ENCODE measurements at regions not wholly inside any gene's neighbourhood (a gene's known extent, or its start where the extent isn't known, plus 50 kb on each side); places are given as distances from the start of the nearest gene placed in this dataset.

GRCh38 chr18:51617572-51618260 lies 420.2 kb upstream of the MEX3C start:
- Histone ChIP-seq H3K9me3 (replicated peaks; ENCODE audit: control insufficient read depth, insufficient read depth, low read length) (no peaks in the 10 kb centered on the region), H3K4me3 (no peak overlapping the region), H3K79me2 (ENCODE audit: control insufficient read depth, insufficient read depth, low read length) (no peaks in the 10 kb centered on the region), H3K27me3 (replicated peaks in 1 of 2; ENCODE audit: control insufficient read depth in 2 of 2, insufficient read depth in 2 of 2, low read length in 1 of 2) (no peaks in the 10 kb centered on the region), H3K4me2 (ENCODE audit: control insufficient read depth, insufficient read depth) (no peak overlapping the region), H3K4me1 (ENCODE audit: control insufficient read depth, insufficient read depth, low read length) (no peaks in the 10 kb centered on the region), H3K9ac (ENCODE audit: control insufficient read depth, insufficient read depth, low read length) (no peak overlapping the region), H3K27ac (ENCODE audit: control insufficient read depth, insufficient read depth) (no peak overlapping the region), H2AFZ (ENCODE audit: control insufficient read depth, low read depth, low read length) (no peak overlapping the region), H4K20me1 (ENCODE audit: control insufficient read depth, insufficient read depth) (no peaks in the 10 kb centered on the region), H3K36me3 (ENCODE audit: control insufficient read depth in 2 of 2, insufficient read depth in 2 of 2, low read length in 1 of 2) (no peaks in the 10 kb centered on the region)
- ChIA-PET POLR2A (no interaction called here), CTCF (interaction anchor here (0.8 to 1.0 kb wide), 2 partner anchors 50 to 671 kb away, joined by 3 read pairs; no protein-coding TSS in a partner anchor), SMC1A (ENCODE audit: uncharacterized antibody, unreplicated experiment) (interaction anchor here (0.7 to 1.3 kb wide), 2 partner anchors 51 to 673 kb away, joined by 4 read pairs; no protein-coding TSS in a partner anchor), RAD21 (ENCODE audit: unreplicated experiment) (interaction anchor here (0.6 to 1.2 kb wide), 3 partner anchors 51 to 1755 kb away, joined by 3 read pairs; no protein-coding TSS in a partner anchor)
- WGBS (ENCODE audit: insufficient coverage, insufficient replicate concordance, low lambda C conversion rate, missing lambda C conversion rate): 0% methylated on average over 2 of the region's 2 CpGs
- FAIRE-seq (no peak), DNase-seq (ENCODE audit: low read depth, low spot score) (no peak), ATAC-seq (no peak)
- TF ChIP-seq STAT3 (IDR thresholded peaks at IDR 0.05; ENCODE audit: low read depth, low read length) (no peak), RFX5 (IDR thresholded peaks at IDR 0.05; ENCODE audit: low read depth, low read length) (no peak), ZNF207 (IDR thresholded peaks at IDR 0.05; ENCODE audit: borderline replicate concordance) (no peak), RAD21 (IDR thresholded peaks at IDR 0.05; ENCODE audit: insufficient read depth, low read depth, low read length) (no peak), KAT2A (conservative IDR thresholded peaks at IDR 0.05; ENCODE audit: control insufficient read depth, low read depth, low read length) (no peak), CREM (IDR thresholded peaks at IDR 0.05; ENCODE audit: low read depth) (no peak), POLR2AphosphoS2 (IDR thresholded peaks at IDR 0.05; ENCODE audit: low read depth, low read length) (no peak), ZBTB40 (IDR thresholded peaks at IDR 0.05; ENCODE audit: borderline replicate concordance) (no peak), NFXL1 (IDR thresholded peaks at IDR 0.05; ENCODE audit: borderline replicate concordance) (no peak), RBBP5 (conservative IDR thresholded peaks at IDR 0.05) (no peak), IRF3 (IDR thresholded peaks at IDR 0.05) (no peak), NR2C1 (IDR thresholded peaks at IDR 0.05) (no peak)
- intact Hi-C loops (cut with micrococcal nuclease; ENCODE audit: unreplicated experiment): loop anchor here (5.0 to 10.0 kb wide), 2 partner anchors 505 to 1767 kb away; no protein-coding TSS in a partner anchor
- in situ Hi-C loops (cut with MboI): no loop called here
- BruUV-seq (replicated peaks): no TSS peak

Data from GM12878 (cell line).